ENCODE measurements at regions not wholly inside any gene's neighbourhood (a gene's known extent, or its start where the extent isn't known, plus 50 kb on each side); places are given as distances from the start of the nearest gene placed in this dataset.
"Not testable (repeated sequence)": the region's sequence is repeated elsewhere in the genome, so short reads cannot be mapped to it uniquely, and the experiment has no call there.

GRCh38 chr20:51937779-51938178 lies 135.5 kb upstream of the SALL4 start:
- Mint-ChIP-seq H3K36me3 (no peaks in the 10 kb centered on the region), H3K4me3 (no peak overlapping the region), H3K4me1 (no peaks in the 10 kb centered on the region), H3K9me3 (no peaks in the 10 kb centered on the region), H3K27ac (no peak overlapping the region), H3K27me3 (peaks cover 4% of the 10 kb centered on the region)
- no peak overlapping the region for H3K27ac ChIP-seq (ENCODE audit: insufficient read depth, low read length, poor library complexity, severe bottlenecking)
- no peaks in the 10 kb centered on the region for H3K9me3 ChIP-seq (ENCODE audit: control insufficient read depth in 2 of 2, low read length in 2 of 2)
- H3K4me3 ChIP-seq (ENCODE audit: low read depth, low read length), result no peak overlapping the region
- H3K36me3 ChIP-seq (ENCODE audit: control insufficient read depth, insufficient read depth, low read length), result no peaks in the 10 kb centered on the region
- no peak for ATAC-seq (ENCODE audit: low read depth in 2 of 2)
- H3K27me3 ChIP-seq (ENCODE audit: control insufficient read depth, insufficient read depth, low read length), result no peaks in the 10 kb centered on the region
- no peaks in the 10 kb centered on the region for H3K4me1 ChIP-seq (ENCODE audit: control insufficient read depth, insufficient read depth, low read length, poor library complexity, severe bottlenecking)
- DNase-seq, result no peak

- no peaks in the 10 kb centered on the region for H3K36me3 Mint-ChIP-seq
Observed at GRCh38 chr20:51936377-51936776, 134.1 kb upstream of the SALL4 start.

GRCh38 chr20:51935003-51935358 lies 132.7 kb upstream of the SALL4 start:
- no peaks in the 10 kb centered on the region for H3K4me1 Mint-ChIP-seq
- no peak overlapping the region for H3K4me3 Mint-ChIP-seq
- no peaks in the 10 kb centered on the region for H3K9me3 Mint-ChIP-seq
- H3K27me3 ChIP-seq (ENCODE audit: control insufficient read depth, insufficient read depth, low read length), result no peaks in the 10 kb centered on the region
- H3K36me3 ChIP-seq (ENCODE audit: control insufficient read depth, insufficient read depth, low read length), result no peaks in the 10 kb centered on the region
- no peak overlapping the region for H3K27ac Mint-ChIP-seq
- H3K4me1 ChIP-seq (ENCODE audit: control insufficient read depth, insufficient read depth, low read length, poor library complexity, severe bottlenecking), result no peaks in the 10 kb centered on the region
- DNase-seq (no peak), ATAC-seq (ENCODE audit: low read depth in 2 of 2) (no peak)
- H3K4me3 ChIP-seq (ENCODE audit: low read depth, low read length), result no peak overlapping the region
- H3K27ac ChIP-seq (ENCODE audit: insufficient read depth, low read length, poor library complexity, severe bottlenecking), result no peak overlapping the region
- no peaks in the 10 kb centered on the region for H3K36me3 Mint-ChIP-seq
- peaks cover 4% of the 10 kb centered on the region for H3K27me3 Mint-ChIP-seq
- H3K9me3 ChIP-seq (ENCODE audit: control insufficient read depth in 2 of 2, low read length in 2 of 2), result no peaks in the 10 kb centered on the region

More at GRCh38 chr20:51936377-51936776, 134.1 kb upstream of the SALL4 start:
- Mint-ChIP-seq H3K27me3 (peaks cover 4% of the 10 kb centered on the region), H3K4me1 (no peaks in the 10 kb centered on the region), H3K27ac (no peak overlapping the region), H3K9me3 (no peaks in the 10 kb centered on the region), H3K4me3 (no peak overlapping the region)
- H3K27me3 ChIP-seq (ENCODE audit: control insufficient read depth, insufficient read depth, low read length), result no peaks in the 10 kb centered on the region
- H3K27ac ChIP-seq (ENCODE audit: insufficient read depth, low read length, poor library complexity, severe bottlenecking), result no peak overlapping the region
- no peak overlapping the region for H3K4me3 ChIP-seq (ENCODE audit: low read depth, low read length)
- DNase-seq, result no peak
- H3K36me3 ChIP-seq (ENCODE audit: control insufficient read depth, insufficient read depth, low read length), result no peaks in the 10 kb centered on the region
- no peaks in the 10 kb centered on the region for H3K9me3 ChIP-seq (ENCODE audit: control insufficient read depth in 2 of 2, low read length in 2 of 2)
- H3K4me1 ChIP-seq (ENCODE audit: control insufficient read depth, insufficient read depth, low read length, poor library complexity, severe bottlenecking), result no peaks in the 10 kb centered on the region
- ATAC-seq (ENCODE audit: low read depth in 2 of 2), result no peak

GRCh38 chr20:51934301-51935002 lies 132.1 kb upstream of the SALL4 start:
- Histone ChIP-seq H3K4me1 (ENCODE audit: control insufficient read depth, insufficient read depth, low read length, poor library complexity, severe bottlenecking) (no peaks in the 10 kb centered on the region), H3K9me3 (ENCODE audit: control insufficient read depth in 2 of 2, low read length in 2 of 2) (no peaks in the 10 kb centered on the region), H3K27me3 (ENCODE audit: control insufficient read depth, insufficient read depth, low read length) (no peaks in the 10 kb centered on the region), H3K27ac (ENCODE audit: insufficient read depth, low read length, poor library complexity, severe bottlenecking) (no peak overlapping the region), H3K4me3 (ENCODE audit: low read depth, low read length) (no peak overlapping the region), H3K36me3 (ENCODE audit: control insufficient read depth, insufficient read depth, low read length) (no peaks in the 10 kb centered on the region)
- no peak overlapping the region for H3K4me3 Mint-ChIP-seq
- ATAC-seq (ENCODE audit: low read depth in 2 of 2) (no peak), DNase-seq (no peak)
- H3K36me3 Mint-ChIP-seq, result no peaks in the 10 kb centered on the region
- H3K27ac Mint-ChIP-seq, result no peak overlapping the region
- no peaks in the 10 kb centered on the region for H3K9me3 Mint-ChIP-seq
- H3K4me1 Mint-ChIP-seq, result no peaks in the 10 kb centered on the region
- H3K27me3 Mint-ChIP-seq, result peaks cover 4% of the 10 kb centered on the region

- Histone ChIP-seq H3K4me3 (ENCODE audit: low read depth, low read length) (no peak overlapping the region), H3K4me1 (ENCODE audit: control insufficient read depth, insufficient read depth, low read length, poor library complexity, severe bottlenecking) (no peaks in the 10 kb centered on the region), H3K27me3 (ENCODE audit: control insufficient read depth, insufficient read depth, low read length) (no peaks in the 10 kb centered on the region), H3K36me3 (ENCODE audit: control insufficient read depth, insufficient read depth, low read length) (no peaks in the 10 kb centered on the region), H3K27ac (ENCODE audit: insufficient read depth, low read length, poor library complexity, severe bottlenecking) (no peak overlapping the region), H3K9me3 (ENCODE audit: control insufficient read depth in 2 of 2, low read length in 2 of 2) (no peaks in the 10 kb centered on the region)
- Mint-ChIP-seq H3K27me3 (peaks cover under 1% of the 10 kb centered on the region), H3K9me3 (no peaks in the 10 kb centered on the region), H3K36me3 (no peaks in the 10 kb centered on the region), H3K27ac (no peak overlapping the region), H3K4me1 (no peaks in the 10 kb centered on the region), H3K4me3 (no peak overlapping the region)
- ATAC-seq (ENCODE audit: low read depth in 2 of 2) (no peak), DNase-seq (no peak)
Observed at GRCh38 chr20:51931371-51931781, 129.1 kb upstream of the SALL4 start.

- DNase-seq (no peak), ATAC-seq (ENCODE audit: low read depth in 2 of 2) (peak in 1 of 2 donors; percentile 12)
Observed at GRCh38 chr20:51930775-51931174, 128.5 kb upstream of the SALL4 start.

GRCh38 chr20:51928931-51929330 lies 126.6 kb upstream of the SALL4 start:
- H3K4me3 ChIP-seq (ENCODE audit: low read depth, low read length), result no peak overlapping the region
- Mint-ChIP-seq H3K4me1 (no peaks in the 10 kb centered on the region), H3K36me3 (no peaks in the 10 kb centered on the region), H3K27me3 (no peaks in the 10 kb centered on the region), H3K4me3 (no peak overlapping the region), H3K9me3 (no peaks in the 10 kb centered on the region), H3K27ac (no peak overlapping the region)
- H3K4me1 ChIP-seq (ENCODE audit: control insufficient read depth, insufficient read depth, low read length, poor library complexity, severe bottlenecking), result no peaks in the 10 kb centered on the region
- no peaks in the 10 kb centered on the region for H3K27me3 ChIP-seq (ENCODE audit: control insufficient read depth, insufficient read depth, low read length)
- H3K9me3 ChIP-seq (ENCODE audit: control insufficient read depth in 2 of 2, low read length in 2 of 2), result no peaks in the 10 kb centered on the region
- no peaks in the 10 kb centered on the region for H3K36me3 ChIP-seq (ENCODE audit: control insufficient read depth, insufficient read depth, low read length)
- H3K27ac ChIP-seq (ENCODE audit: insufficient read depth, low read length, poor library complexity, severe bottlenecking), result no peak overlapping the region
- no peak for DNase-seq
- no peak for ATAC-seq (ENCODE audit: low read depth in 2 of 2)

More at GRCh38 chr20:51930775-51931174, 128.5 kb upstream of the SALL4 start:
- Mint-ChIP-seq H3K4me1 (no peaks in the 10 kb centered on the region), H3K27ac (no peak overlapping the region), H3K27me3 (no peaks in the 10 kb centered on the region), H3K36me3 (no peaks in the 10 kb centered on the region), H3K9me3 (no peaks in the 10 kb centered on the region), H3K4me3 (no peak overlapping the region)
- no peaks in the 10 kb centered on the region for H3K27me3 ChIP-seq (ENCODE audit: control insufficient read depth, insufficient read depth, low read length)
- no peak overlapping the region for H3K27ac ChIP-seq (ENCODE audit: insufficient read depth, low read length, poor library complexity, severe bottlenecking)
- H3K4me3 ChIP-seq (ENCODE audit: low read depth, low read length), result no peak overlapping the region
- no peaks in the 10 kb centered on the region for H3K4me1 ChIP-seq (ENCODE audit: control insufficient read depth, insufficient read depth, low read length, poor library complexity, severe bottlenecking)
- no peaks in the 10 kb centered on the region for H3K9me3 ChIP-seq (ENCODE audit: control insufficient read depth in 2 of 2, low read length in 2 of 2)
- H3K36me3 ChIP-seq (ENCODE audit: control insufficient read depth, insufficient read depth, low read length), result no peaks in the 10 kb centered on the region

- H3K27me3 Mint-ChIP-seq; H3K4me3 ChIP-seq (ENCODE audit: low read depth, low read length); H3K36me3 ChIP-seq (ENCODE audit: control insufficient read depth, insufficient read depth, low read length); H3K9me3 Mint-ChIP-seq; H3K36me3 Mint-ChIP-seq; H3K9me3 ChIP-seq (ENCODE audit: control insufficient read depth in 2 of 2, low read length in 2 of 2); H3K4me1 ChIP-seq (ENCODE audit: control insufficient read depth, insufficient read depth, low read length, poor library complexity, severe bottlenecking); H3K4me3 Mint-ChIP-seq; ATAC-seq (ENCODE audit: low read depth in 2 of 2); H3K27ac Mint-ChIP-seq; DNase-seq; H3K4me1 Mint-ChIP-seq; H3K27ac ChIP-seq (ENCODE audit: insufficient read depth, low read length, poor library complexity, severe bottlenecking); H3K27me3 ChIP-seq (ENCODE audit: control insufficient read depth, insufficient read depth, low read length): not testable (repeated sequence)
Observed at GRCh38 chr20:51927970-51928369, 125.6 kb upstream of the SALL4 start.

Data from CD4-positive, CD25-positive, alpha-beta regulatory T cell (primary cell).